ENCODE measurements at regions not wholly inside any gene's neighbourhood (a gene's known extent, or its start where the extent isn't known, plus 50 kb on each side); places are given as distances from the start of the nearest gene placed in this dataset.
"Not testable (repeated sequence)": the region's sequence is repeated elsewhere in the genome, so short reads cannot be mapped to it uniquely, and the experiment has no call there.

DNA sequence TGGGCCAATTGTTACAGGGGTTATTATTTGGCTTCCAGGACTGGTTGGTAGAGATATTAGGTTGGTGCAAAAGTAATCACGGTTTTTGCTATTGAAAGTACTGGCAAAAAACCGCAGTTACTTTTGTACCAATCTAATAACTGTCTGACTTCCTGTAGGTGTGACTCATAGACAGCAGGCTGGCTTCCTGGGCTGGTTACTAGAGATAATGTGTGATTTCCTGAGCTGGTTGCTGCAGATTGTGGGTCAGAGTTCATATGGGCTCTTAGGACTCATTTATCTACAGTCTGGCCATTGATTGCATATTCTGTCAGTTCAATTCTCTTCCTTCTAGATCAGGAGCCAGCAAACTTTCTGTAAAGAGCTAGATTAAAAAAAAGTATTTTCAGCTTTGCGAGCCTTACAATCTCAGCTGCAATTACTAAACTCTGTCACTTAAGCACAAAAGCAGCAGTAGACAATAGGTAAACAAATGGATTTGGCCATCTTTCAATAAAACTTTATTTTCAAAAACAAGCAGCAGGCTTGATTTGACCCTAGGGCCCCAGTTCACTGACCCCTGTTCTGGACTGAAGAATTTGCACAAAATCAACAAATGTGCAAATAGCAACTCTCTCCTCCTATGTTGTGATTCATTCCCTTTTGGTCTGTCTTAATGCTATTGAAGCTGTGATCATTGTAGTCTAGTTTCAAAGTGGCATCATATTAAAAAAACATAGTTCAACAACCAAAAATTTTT is 50.8 kb upstream of the BOD1L1 start:
- Mint-ChIP-seq H3K27ac (peak overlapping the region in 2 of 6 donors; percentile 41 to 52), H3K36me3 (peaks cover 0 to 15% (median 0%) of the 10 kb centered on the region in 3 donors), H3K27me3 (ENCODE audit: low read depth in 3 of 3) (no peaks in the 10 kb centered on the region), H3K9me3 (peaks cover 19 to 48% (median 22%) of the 10 kb centered on the region in 6 donors), H3K4me1 (peaks cover 0 to 6% of the 10 kb centered on the region in 2 donors), H3K4me3 (no peak overlapping the region)
- no peak for DNase-seq

DNA sequence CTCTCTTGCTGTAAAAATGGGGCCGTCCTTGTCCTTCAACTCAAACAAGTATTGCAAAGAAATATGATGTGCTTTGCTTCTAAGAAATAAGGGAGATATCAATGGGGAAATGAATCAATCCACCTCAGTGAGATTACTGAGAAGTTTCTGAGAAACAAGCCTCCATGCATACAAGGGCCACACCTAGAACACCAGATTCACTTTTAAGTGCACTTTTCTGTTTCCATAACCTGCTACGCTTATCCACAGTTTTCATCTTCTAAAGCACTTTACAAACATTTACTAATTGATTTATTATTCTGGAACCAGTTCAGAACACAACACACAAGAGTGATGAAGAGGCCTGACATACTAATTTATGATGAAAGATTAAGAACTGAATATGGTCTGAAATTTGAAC is 54.0 kb upstream of the BOD1L1 start:
- H3K27ac Mint-ChIP-seq = no peak overlapping the region
- H3K9me3 Mint-ChIP-seq = peaks cover 18 to 43% (median 22%) of the 10 kb centered on the region in 6 donors
- peaks cover 0 to 14% (median 0%) of the 10 kb centered on the region in 3 donors for H3K36me3 Mint-ChIP-seq
- H3K4me3 Mint-ChIP-seq = no peak overlapping the region
- no peaks in the 10 kb centered on the region for H3K27me3 Mint-ChIP-seq (ENCODE audit: low read depth in 3 of 3)
- peaks cover 0 to 6% of the 10 kb centered on the region in 2 donors for H3K4me1 Mint-ChIP-seq
- no peak for DNase-seq

DNA sequence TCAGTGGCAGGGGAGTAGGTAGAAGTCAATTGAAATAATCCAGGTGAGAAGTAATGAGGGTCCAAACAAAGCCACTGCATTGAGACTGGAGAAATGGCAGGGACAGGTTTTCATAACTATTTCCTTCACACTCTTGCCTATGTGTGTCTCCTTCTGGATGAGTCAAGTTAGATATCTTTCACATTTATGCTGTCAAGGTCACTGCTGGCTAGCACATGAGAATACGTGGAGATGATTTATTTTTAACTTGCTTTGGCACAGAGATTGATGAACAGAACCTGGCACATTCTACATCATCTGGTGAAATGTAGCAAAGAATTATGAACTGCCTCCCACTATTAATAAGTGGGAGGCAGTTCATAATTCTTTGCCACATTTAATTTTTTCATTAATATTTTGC is 66.7 kb upstream of the BOD1L1 start:
- Mint-ChIP-seq H3K36me3 (no peaks in the 10 kb centered on the region), H3K27ac (no peak overlapping the region), H3K4me3 (no peak overlapping the region), H3K9me3 (peaks cover 5 to 22% (median 12%) of the 10 kb centered on the region in 6 donors), H3K4me1 (no peaks in the 10 kb centered on the region), H3K27me3 (ENCODE audit: low read depth in 3 of 3) (peaks cover 0 to 7% (median 3%) of the 10 kb centered on the region in 3 donors)
- DNase-seq = no peak

DNA sequence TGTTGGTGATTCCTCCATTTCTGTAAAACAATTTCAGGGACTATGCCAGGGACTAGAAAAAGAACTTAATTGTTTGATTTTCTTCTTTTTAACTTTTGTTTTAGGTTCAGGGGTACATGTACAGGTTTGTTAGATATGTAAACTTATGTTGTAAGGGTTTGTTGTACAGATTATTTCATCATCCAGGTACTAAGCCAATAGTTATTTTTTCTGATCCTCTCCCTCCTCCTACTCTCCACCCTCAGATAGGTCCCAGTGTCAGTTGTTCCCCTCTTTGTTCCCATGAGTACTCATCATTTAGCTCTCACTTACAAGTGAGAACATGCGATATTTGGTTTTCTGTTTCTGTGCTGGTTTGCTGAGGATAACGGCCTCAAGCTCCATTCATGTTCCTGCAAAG is 70.8 kb upstream of the BOD1L1 start:
- H3K4me3 Mint-ChIP-seq = no peak overlapping the region
- H3K9me3 Mint-ChIP-seq = peaks cover 0 to 2% (median 0%) of the 10 kb centered on the region in 6 donors
- no peak overlapping the region for H3K27ac Mint-ChIP-seq
- H3K27me3 Mint-ChIP-seq (ENCODE audit: low read depth in 3 of 3) = peaks cover 0 to 5% (median 4%) of the 10 kb centered on the region in 3 donors
- H3K36me3 Mint-ChIP-seq = no peaks in the 10 kb centered on the region
- no peak for DNase-seq
- H3K4me1 Mint-ChIP-seq = no peaks in the 10 kb centered on the region

DNA sequence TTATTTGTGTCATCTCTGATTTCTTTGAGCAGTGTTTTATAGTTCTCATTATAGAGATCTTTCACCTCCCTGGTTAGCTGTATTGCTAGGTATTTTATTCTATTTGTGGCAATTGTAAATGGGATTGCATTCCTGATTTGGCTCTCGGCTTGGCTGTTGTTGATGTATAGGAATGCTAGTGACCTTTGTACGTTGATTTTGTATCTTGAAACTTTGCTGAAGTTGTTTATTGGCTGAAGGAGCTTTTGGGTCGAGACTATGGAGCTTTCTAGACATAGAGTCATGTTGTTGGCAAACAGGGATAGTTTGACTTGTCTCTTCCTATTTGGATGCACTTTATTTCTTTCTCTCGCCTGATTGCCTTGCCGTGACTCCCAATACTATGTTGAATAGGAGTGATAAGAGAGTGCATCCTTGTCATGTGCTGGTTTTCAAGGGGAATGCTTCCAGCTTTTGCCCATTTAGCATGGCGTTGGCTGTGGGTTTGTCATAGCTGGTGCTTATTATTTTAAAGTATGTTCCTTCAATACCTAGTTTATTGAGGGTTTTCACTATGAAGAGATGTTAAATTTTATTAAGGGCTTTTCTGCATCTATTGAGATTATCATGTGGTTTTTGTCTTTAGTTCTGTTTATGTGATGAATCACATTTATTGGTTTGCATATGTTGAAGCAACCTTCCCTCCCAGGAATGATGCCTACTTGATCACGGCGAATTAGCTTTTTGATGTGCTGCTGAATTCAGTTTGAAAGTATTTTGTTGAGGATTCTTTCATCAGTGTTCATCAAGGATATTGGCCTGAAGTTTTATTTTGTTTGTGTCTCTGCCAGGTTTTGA is 72.7 kb upstream of the BOD1L1 start:
- Mint-ChIP-seq H3K36me3 (no peaks in the 10 kb centered on the region), H3K4me3 (no peak overlapping the region), H3K4me1 (no peaks in the 10 kb centered on the region), H3K9me3 (no peaks in the 10 kb centered on the region), H3K27ac (no peak overlapping the region), H3K27me3 (ENCODE audit: low read depth in 3 of 3) (peaks cover 0 to 6% (median 5%) of the 10 kb centered on the region in 3 donors)
- DNase-seq = no peak

DNA sequence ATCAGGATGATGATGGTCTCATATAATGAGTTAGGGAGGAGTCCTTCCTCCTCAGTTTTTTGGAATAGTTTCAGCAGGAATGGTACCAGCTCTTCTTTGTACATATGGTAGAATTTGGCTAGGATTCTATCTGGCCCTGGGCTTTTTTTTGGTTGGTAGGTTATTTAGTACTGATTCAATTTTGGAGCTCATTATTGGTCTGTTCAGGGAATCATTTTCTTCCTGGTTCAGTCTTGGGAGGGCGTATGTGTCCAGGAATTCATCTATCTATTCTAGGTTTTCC is 73.3 kb upstream of the BOD1L1 start:
- H3K9me3 Mint-ChIP-seq; H3K4me1 Mint-ChIP-seq; DNase-seq; H3K27ac Mint-ChIP-seq; H3K27me3 Mint-ChIP-seq (ENCODE audit: low read depth in 3 of 3); H3K36me3 Mint-ChIP-seq; H3K4me3 Mint-ChIP-seq: not testable (repeated sequence)

DNA sequence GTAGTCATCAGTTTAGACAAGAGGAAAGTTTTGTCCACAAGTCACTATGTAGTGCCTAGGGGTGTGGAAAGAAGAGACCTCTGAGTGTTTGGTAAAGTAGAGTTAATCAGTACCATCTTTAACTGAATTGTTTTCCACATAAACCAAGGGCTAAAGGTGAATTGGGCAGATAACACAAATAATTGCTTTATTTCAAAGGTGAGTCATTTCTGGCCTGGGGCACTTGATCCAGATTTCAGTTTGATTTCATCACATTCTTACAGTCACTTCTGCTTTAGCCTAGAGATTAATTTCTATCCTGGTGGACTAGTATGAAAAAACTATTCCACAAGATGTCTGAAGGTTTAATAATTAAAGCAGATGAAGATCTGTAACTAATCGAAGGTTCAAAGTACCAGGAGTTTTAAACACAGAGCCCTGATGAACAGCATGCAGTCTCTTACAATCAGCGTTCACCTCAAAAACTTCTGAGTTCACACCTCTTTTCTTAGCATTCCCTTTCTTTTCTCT is 74.5 kb upstream of the BOD1L1 start:
- DNase-seq = no peak
- Mint-ChIP-seq H3K4me1 (no peaks in the 10 kb centered on the region), H3K27ac (no peak overlapping the region)

DNA sequence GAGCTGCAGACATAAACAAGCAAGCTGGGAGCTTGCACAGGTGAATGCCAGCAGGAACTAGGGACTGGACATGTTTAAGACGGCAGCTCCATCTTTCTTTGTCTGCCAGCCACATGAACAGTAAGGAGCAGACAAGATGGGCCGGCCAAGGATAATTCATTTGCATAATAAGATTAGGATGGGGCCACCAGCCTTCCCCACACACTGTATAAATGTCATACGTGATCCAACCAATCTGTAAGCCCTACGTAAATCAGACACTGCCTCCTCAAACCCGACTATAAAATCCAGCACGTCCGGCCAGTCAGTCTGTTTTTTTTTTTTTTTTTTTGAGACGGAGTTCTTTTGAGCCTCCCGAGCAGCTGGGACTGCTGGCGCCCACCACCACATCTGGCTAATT is 75.6 kb upstream of the BOD1L1 start:
- H3K36me3 Mint-ChIP-seq = no peaks in the 10 kb centered on the region
- no peak overlapping the region for H3K27ac Mint-ChIP-seq
- H3K27me3 Mint-ChIP-seq (ENCODE audit: low read depth in 3 of 3) = peaks cover 2 to 6% (median 5%) of the 10 kb centered on the region in 3 donors
- no peaks in the 10 kb centered on the region for H3K4me1 Mint-ChIP-seq
- DNase-seq = no peak
- no peaks in the 10 kb centered on the region for H3K9me3 Mint-ChIP-seq
- no peak overlapping the region for H3K4me3 Mint-ChIP-seq

More for the DNA sequence above, 74.5 kb upstream of the BOD1L1 start:
- Mint-ChIP-seq H3K4me3 (no peak overlapping the region), H3K9me3 (no peaks in the 10 kb centered on the region), H3K27me3 (ENCODE audit: low read depth in 3 of 3) (peaks cover 2 to 6% (median 5%) of the 10 kb centered on the region in 3 donors), H3K36me3 (no peaks in the 10 kb centered on the region)

DNA sequence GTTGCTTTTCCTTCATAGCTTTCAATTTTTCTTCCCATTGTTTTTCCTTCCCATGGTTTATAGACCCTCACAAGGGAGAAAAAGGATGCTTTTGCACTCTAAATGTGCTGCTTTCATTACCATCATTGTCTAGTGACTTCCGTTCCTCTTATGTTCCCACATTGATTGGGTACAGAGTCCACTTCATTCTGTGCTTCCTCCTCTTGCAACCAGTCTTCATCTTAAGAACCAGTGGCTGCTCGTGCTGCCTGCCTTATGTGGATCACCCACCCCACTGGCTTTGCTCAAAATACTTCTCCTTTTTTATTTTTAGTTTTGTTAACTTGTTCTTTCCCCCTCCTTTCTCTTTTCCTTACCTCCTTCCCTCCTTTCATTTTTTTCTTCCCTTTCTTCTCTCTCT is 76.5 kb upstream of the BOD1L1 start:
- Mint-ChIP-seq H3K36me3 (no peaks in the 10 kb centered on the region), H3K27ac (no peak overlapping the region), H3K9me3 (no peaks in the 10 kb centered on the region), H3K27me3 (ENCODE audit: low read depth in 3 of 3) (peaks cover 2 to 6% (median 5%) of the 10 kb centered on the region in 3 donors), H3K4me3 (no peak overlapping the region), H3K4me1 (no peaks in the 10 kb centered on the region)
- no peak for DNase-seq

DNA sequence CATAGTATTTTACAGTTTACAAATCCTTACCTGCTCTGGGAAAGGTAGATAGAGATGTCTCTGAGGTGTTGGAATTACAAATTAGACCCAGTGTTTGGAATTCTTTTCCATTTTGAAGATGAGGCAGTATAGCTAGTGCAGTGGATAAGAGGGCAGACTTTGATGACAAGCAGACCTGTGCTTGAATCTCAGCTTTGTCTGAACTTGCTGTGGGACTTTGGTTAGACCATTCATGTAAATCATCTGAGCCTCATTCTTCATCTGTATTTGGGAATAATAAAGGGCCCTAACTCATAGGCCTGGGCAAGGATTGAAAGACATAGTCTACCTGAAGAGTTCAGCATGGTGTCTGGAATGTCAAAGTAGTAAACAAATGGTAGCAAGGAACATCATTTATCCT is 77.2 kb upstream of the BOD1L1 start:
- Mint-ChIP-seq H3K36me3 (no peaks in the 10 kb centered on the region), H3K9me3 (no peaks in the 10 kb centered on the region), H3K27me3 (ENCODE audit: low read depth in 3 of 3) (peaks cover 2 to 6% (median 5%) of the 10 kb centered on the region in 3 donors), H3K4me3 (no peak overlapping the region), H3K27ac (no peak overlapping the region), H3K4me1 (no peaks in the 10 kb centered on the region)
- no peak for DNase-seq

DNA sequence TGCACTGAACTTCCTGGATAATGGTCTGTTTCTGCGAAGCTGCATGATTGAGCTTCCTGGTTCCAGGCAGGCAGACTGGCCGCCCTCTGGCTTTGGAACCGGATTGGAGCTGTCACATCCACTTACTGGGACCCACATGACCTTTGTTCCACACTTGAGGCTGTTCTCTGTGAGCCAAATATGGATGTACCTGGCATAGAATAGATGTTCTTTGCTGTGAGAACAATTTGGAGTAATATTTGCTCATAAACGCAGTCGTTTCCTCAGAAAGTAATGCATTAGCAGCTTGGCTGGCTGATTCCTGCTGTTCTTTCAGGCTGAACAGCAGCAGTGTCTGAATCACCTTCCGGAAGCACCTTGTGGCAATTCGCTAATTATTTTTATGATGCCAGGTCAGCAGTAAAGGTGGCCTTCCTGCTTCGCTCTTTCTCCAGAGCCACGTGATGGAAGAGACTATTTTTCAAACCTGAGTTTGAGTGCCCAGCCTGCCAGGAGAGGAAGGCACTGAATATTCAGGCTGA is 78.1 kb upstream of the BOD1L1 start:
- H3K9me3 Mint-ChIP-seq = peaks cover 0 to 5% (median 0%) of the 10 kb centered on the region in 6 donors
- no peak overlapping the region for H3K4me3 Mint-ChIP-seq
- no peak overlapping the region for H3K27ac Mint-ChIP-seq
- H3K36me3 Mint-ChIP-seq = peaks cover 0 to 5% (median 0%) of the 10 kb centered on the region in 3 donors
- peaks cover 2 to 11% (median 5%) of the 10 kb centered on the region in 3 donors for H3K27me3 Mint-ChIP-seq (ENCODE audit: low read depth in 3 of 3)
- DNase-seq = no peak
- no peaks in the 10 kb centered on the region for H3K4me1 Mint-ChIP-seq

DNA sequence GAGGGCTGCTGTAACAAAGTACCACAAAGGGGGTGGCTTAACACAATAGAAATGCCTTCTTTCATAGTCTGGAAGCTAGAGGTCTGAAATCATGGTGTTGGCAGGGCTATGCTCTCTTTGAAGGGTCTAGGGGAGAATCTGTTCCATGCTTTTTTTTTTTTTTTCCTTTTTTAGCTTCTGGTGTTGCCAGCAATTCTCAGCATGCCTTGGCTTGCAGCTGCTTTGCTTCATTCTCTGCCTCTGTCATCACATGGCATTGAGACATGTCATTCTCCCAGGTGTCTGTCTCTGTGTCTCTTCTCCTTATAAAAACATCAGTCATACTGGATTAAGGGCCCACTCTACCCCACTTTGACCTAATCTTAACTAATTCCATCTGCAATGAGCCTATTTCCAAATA is 78.6 kb upstream of the BOD1L1 start:
- DNase-seq = no peak
- H3K9me3 Mint-ChIP-seq = peaks cover 0 to 5% (median 0%) of the 10 kb centered on the region in 6 donors
- H3K27ac Mint-ChIP-seq = no peak overlapping the region

DNA sequence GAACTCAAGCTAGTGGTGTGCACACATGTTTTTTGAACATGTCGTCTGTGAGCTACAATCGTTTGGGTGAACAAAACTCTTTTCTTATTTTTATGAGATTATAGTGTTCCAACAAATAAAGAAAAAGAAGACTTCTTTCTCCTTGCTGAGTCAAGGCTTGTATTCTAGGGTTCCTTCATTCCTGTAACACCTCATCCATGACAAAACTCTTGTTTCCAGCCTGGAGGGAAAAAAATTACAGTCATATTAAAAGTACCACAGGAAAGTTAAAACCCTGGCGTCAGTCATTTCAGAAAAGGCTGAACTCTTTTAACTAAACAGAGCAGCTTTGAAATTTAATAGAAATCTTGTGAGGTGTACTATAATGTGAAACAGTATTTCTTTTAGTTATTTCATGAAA is 79.2 kb upstream of the BOD1L1 start:
- Mint-ChIP-seq H3K27ac (no peak overlapping the region), H3K4me3 (no peak overlapping the region), H3K27me3 (ENCODE audit: low read depth in 3 of 3) (peaks cover 2 to 11% (median 5%) of the 10 kb centered on the region in 3 donors), H3K36me3 (peaks cover 0 to 5% (median 0%) of the 10 kb centered on the region in 3 donors), H3K4me1 (no peaks in the 10 kb centered on the region), H3K9me3 (peaks cover 0 to 5% (median 0%) of the 10 kb centered on the region in 6 donors)
- DNase-seq = no peak

More for the DNA sequence above, 78.6 kb upstream of the BOD1L1 start:
- no peak overlapping the region for H3K4me3 Mint-ChIP-seq
- H3K36me3 Mint-ChIP-seq = peaks cover 0 to 5% (median 0%) of the 10 kb centered on the region in 3 donors
- peaks cover 2 to 11% (median 5%) of the 10 kb centered on the region in 3 donors for H3K27me3 Mint-ChIP-seq (ENCODE audit: low read depth in 3 of 3)
- no peaks in the 10 kb centered on the region for H3K4me1 Mint-ChIP-seq

Measured in immature natural killer cell (primary cell).